Dermis blood vessel endothelial cell (primary cell): ENCODE measurements at regions not wholly inside any gene's neighbourhood (a gene's known extent, or its start where the extent isn't known, plus 50 kb on each side); places are given as distances from the start of the nearest gene placed in this dataset.

Experiments used
- DNase-seq: peaks from one replicate; pipeline ENCODE4 v3.0.0; 2010

DNA sequence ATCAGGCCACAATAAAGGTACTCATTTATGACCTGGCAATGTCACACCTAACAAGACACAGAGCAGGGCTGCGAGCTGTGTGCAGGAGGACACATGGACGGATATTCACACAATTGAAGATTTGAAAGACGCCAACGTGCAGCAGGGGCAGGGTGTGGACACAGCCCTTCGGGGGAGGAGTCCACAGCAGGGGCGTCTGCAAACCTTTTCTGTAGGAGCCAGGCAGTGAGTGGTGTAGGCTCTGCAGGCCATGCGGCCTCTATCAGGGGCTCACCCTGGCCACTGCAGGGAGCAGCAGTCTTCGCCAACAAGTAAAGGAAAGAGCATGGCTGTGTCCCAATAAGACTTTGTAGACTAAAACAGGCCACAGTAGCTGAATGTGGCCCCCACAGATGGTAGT, 125.7 kb upstream of the SNTG2 start:
- DNase-seq = no peak

DNA sequence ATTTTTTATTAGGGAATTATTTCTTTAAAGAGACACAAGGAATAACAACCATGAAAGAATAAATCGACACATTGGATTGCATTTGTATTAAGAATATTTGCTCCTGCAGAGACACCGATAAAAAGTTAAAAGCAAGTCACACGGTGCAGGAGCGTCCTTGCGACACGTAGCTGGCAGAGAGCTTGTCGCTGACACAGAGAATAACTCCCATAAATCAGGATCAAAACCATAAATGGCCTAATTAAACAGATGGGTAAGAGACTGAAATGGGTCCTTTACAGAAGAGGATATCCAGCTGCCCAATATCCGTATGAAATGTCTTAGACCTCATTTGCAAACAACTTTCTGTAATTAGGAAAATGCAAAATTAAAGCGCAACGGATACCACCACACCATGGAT, 126.1 kb upstream of the SNTG2 start:
- no peak for DNase-seq

DNA sequence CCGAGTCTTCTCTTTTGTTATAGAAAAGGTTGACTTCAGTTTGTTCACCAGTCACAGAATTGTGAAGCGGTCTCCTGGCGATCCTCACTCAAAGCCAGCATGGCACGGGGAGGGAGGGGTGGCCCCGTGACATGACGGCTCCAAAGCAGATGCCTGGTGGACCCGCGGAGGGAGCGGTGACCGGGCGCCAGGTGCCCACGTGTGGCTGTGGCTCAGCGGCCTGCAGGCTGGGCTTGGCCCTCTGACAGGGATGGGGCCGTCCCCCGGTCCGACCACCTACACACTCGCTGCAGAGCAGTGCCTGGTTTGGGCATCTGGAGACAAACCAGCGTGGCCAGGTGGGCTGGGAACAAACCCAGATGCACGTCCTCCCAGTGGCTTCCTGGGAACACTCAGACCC, 129.1 kb upstream of the SNTG2 start:
- no peak for DNase-seq

DNA sequence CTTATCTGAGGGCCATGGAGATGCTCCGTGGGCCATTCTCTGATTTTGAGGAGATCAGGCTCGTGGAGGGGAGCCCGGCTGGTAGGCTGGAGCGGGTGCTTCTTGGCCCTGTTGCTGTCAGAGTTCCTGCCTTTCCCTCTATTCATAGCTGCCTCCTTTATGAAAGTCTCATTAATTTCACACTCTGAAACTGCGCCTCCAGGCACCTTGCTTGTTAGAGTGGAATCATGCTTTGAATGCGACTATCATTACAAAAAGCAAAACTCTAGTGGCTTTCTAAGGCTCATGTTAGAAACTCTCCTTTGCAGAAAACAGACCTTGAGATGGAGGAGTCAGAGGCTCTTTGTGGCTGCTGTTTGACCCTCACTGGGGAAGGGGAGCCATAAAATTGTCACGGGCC, 131.0 kb upstream of the SNTG2 start:
- DNase-seq = no peak

DNA sequence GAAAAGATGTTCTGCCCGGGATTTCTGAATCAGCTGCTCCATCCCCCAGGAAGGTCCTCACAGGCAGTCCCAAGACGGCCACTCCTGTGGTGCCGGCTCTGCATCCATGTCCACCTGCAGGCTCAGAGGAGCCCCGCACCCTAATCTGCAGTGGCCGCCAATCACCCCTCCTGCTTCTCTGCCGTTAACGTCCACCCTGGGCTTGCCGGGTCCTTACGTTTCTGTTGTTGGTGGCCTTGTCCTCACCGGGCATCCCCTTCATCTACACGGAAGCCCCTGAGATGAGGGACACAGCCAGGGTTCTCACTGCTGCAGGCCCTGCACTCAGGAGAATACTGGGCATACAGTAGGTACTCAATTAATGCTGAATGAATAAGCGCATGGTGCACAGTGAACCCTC, 131.5 kb upstream of the SNTG2 start:
- DNase-seq = no peak

DNA sequence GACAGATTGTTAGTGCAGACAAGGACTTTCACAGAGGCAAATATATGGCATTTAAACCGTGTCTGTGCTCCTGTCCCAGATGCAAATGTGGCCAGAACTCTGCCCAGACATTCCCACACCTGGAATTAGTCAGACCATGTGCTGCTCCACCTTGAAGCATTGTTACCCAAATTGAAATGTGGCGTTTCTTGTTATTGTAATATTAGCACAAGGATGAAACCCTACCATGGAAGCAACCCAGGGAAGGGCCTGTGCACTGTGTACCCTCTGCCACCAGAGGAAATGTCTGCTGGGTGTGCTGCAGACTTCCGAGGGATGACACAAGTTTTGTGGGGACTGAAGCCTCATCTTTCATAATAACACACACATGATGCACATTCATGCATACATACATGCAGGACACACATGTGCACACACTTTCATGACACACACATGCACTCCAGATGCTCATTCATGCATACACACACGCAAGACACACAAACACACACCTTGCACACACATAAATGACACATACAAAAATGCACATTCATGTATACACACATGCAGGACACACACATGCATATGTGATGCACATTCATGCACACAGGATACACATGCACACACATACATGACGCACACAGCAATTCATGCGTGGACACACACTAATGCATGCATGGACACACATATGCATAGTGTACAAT, 133.2 kb upstream of the SNTG2 start:
- DNase-seq = no peak

DNA sequence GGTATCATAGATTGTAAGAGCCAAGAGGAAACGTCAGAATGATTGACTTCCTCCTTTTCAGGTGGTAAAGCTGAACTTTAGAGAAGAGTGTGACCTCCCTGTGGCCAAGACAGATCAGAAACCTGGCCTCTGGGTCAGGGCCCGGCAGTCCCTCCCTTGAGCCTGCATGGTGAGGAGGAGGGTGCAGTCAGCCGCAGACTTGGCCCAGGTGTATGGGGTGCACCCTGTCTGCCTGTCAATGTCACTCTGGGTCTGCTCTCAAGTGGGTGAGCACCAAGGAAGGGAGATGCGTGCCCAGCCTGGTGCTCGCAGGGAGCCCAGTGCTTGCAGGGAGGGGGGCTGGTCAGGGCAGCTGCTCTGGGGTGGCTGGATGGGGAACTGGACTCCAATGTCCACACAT, 134.4 kb upstream of the SNTG2 start:
- DNase-seq = no peak

DNA sequence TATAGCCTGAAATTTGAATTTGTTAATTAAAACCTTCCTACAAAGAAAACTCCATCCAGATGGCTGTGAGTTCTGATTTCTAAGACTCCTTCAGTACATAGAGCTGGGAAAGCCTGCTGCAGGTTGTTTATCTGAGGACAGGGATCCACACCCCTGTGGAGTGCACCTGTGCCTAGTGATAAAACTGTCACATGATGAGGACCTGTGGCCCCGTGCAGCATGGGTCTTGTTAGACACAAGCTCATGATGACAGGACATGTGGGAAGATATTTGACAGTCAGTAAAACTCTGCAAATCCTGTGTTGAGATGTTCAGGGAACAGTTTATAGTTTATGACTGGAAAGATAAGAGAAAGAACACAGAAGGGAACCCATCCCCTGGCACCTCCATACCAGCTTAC, 133.2 kb upstream of the TMEM18 start:
- no peak for DNase-seq

DNA sequence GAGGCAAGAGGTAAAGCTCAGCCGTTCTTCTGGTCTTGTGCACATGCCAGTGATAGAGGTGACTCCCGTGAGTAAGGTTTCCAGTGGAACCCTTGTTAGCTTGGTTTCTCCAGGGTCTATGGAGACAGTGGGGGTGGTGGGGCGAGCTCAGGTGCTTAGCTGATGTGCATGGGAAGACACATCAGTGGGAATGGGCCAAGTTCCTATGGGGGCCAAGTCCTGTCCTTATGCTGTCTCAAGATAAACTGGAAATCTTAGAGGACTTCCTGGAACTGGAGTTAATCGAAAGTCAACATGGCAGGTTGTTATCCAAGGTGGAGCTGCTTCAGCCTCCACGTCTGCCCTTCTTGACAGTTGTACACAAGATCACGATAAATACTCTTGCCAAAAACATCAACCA, 130.1 kb upstream of the TMEM18 start:
- no peak for DNase-seq

DNA sequence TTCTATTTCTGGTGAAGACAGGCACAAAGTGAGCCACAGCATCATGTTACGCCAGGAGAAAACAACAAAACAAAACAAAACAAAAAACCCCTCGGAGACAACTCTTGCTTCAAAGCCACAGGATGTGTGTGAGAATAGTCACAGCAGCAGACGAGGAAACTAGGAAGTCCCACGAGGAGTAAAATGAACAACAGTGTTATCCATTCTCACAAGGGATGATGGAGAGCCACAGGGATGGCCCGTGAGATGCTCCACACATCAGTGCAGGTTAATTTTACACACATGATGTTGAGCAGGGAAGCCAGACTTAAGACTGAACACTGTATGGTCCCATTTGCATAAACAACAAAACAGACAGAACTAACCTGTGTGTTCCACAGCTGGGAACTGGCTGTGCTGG, 128.5 kb upstream of the TMEM18 start:
- no peak for DNase-seq

DNA sequence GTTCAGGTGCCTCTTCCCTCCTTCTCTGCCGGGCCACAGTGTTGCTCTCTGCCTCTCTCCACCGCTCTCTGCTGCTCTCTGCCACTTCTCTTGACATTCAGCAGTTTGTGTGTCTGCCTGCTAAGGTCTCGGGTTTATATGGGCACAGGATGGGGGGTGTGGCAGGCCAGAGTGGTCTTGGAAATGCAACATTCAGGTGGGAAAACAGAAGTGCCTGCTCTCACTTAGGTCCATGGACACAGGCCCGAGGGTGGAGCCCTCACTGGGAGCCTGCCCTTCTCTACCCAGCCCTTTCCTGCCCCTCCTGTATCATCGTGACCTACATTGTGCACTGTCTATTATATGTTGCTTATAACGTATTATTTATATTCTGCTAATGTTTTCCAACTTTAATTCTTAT, 120.8 kb upstream of the TMEM18 start:
- DNase-seq = no peak

DNA sequence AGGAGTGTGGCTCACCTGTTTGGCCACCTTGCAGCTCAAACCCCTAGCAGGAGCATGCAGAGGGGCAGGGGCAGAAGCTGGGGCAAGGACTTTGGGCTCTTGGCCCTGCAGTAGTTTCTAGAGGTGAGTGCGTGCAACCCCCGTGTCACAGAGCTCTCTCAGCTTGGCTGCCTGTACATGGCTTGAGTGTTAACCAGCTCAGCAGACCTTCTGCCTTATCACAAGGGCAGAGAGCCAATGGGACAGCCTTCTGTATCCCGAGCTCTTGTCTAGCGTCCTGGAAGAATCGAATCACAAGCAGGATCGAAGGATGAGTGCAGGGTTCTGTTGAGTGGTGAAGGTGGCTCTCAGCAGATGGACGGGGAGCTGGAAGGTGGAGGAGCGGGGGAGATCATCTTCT, 120.3 kb upstream of the TMEM18 start:
- no peak for DNase-seq

DNA sequence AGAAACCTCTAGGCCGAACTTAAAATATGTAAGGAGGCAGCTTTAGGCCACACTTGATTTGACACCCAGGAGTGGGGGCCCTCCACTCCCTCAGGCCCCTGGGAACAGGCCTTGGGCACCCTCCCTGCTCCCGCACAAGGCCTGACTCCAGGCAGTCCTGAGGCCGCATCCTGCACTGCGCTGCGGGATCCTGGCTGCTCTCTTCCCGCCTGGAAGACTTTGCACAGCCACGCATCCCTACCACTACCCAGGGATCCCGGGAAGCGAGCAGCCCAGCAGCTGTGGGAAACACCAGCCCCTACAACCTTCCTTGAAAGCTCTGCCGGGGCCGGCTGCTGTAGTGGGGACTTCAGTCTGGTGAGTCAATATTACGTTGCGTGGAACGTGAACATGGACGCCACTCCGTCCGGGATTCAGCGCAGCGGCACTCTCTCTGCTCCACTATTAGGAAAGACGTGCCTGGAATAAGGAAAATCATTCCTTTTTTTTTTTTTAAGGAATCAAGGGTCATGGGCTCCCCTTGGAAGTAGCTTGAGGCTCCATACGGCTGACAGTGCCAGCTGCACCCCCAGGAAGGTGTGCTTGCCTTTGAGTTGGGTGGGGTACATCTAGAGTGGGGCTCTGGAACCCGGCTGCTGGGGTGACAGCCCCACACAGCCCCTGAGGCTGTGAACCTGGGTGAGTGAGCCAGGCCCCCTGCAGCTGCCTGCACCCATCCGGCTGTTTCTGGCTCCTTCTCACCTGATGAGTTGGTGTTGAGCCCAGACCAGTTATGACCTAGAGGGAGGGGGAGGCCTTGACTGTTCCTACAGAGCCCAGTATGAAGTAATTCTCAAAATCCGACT, 119.2 kb upstream of the TMEM18 start:
- no peak for DNase-seq

DNA sequence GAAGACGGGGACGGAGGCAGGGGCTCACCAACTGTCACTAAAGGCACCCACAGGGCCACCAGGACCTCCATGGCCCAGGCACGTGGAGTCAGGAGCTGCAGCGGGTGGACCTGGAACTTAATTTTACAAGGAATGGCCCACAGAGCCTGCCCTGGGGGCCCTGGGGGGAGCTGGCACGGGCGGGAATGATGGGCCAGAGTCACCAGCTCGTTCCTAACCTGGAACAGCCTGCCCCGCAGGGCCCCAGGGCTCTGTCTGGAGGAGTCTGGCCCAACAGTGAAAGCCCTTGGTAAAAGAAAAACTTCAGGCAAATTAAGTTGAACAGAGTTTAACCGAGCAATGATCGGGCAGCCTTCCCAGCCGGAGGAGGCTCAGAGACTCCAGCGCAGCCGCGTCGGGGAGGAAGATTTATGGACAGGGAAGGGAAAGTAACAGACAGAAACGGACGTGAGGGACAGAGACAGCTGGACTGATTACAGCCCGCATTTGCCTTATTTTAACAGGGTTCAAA, 118.4 kb upstream of the TMEM18 start:
- DNase-seq = no peak

DNA sequence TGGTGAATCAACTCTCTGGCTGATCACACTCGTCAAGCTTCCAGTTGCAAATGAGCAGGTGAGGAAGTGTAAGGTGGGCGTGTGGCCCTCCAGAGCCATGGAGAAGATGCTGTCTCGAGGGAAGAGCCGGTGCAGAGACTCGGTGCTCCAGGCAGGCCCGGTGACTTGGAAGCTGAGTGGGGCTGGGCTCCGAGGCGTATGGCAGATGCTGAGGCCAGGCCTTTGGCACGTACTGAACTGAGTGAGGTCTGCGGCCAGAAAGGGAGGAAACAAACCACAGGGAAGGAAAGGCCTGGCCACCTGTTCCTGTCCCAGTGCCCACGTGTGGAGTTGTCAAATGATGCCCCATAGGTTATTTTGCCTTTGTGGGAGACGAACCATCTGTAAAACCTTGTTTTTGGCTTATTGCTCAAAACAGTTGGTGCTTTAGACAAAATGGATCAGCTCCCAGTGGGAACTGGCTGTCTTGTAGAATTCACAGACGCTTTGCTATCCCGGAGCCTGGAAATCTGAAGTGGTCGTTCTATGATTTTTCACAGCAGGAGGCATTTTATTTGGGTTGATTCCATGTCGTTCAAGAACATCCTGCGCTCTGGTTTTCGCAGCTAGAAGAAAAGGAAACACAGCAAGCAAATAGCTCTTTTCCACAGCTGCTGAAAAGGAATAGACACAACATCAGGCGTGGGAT, 117.5 kb upstream of the TMEM18 start:
- DNase-seq = no peak

DNA sequence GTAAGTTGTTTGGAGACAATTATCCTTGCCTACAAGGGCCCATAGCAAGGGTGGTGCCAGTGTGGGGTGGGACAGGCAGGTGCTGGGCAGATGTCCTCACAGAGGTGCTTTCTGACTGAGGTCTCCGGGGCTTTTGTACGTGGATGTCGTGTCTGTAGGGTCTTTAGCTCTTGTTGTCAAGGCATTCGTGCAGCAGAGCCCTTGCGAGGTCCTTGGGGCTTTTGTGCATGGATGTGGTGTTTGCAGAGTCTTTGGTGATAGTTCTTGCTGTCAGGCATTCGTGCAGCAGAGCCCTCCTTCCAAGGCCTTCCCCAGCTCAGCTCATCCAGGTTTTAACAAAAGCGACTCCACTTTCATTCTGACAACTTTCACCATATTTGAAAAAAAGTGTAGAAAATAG, 116.0 kb upstream of the TMEM18 start:
- DNase-seq = no peak

DNA sequence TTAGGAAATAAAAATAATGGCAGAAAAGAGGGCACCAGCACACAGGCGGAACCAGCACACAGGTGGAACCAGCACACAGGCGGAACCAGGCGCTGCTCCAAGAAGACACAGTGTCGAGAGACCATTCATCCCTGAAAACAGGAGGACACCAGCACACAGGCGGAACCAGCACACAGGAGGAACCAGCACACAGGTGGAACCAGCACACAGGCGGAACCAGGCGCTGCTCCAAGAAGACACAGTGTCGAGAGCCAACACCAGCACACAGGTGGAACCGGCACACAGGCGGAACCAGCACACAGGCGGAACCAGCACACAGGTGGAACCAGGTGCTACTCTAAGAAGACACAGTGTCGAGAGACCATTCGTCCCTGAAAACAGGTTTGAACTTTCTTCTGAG, 115.5 kb upstream of the TMEM18 start:
- no peak for DNase-seq

DNA sequence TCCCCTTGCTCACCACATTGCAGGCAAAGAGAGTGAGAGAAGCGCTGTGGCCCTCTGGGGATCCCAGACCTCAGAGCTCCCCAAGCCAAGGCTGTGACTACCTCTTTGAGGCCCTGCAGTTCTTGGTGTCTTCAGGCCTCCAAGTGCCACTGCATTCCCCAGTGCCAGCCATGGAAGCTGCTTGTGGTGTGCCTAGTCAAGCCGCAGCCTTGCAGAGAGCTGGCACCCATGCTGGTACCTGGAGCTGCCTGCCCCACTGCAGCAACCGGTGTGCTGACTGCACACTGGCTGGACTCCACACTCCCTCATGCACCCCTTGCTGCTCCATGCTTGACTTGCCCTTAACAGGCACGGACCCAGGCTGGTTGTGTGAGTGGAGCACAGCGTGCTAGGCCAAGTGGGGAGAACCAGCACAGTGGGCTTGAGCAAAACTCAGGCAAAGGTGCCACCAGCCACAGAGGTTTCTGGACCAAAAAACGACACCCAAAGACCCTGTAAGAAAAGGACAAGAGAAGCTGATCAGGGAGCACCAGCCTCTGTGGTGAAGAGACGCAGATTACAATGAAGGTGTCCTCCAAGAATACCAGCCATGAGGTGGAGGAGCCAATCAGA, 113.5 kb upstream of the TMEM18 start:
- no peak for DNase-seq

DNA sequence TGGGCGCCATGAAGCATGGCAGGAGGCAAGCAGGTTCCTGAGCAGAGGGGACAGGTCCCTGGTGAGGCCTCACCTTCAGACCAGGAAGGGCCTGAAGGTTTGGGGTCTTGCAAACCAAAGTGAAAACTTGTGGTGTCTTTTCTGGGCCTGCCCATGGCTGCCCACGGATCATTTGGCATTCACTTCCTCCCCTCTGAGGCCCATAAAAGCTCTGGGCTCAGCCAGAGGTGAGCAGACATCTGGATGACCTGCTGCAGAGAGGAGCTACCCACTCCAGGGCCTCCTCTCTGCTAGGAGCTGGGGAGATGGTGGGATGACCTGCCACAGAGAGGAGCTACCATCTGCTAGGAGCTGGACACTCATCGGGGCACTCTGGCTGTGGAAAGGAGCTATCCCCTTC, 112.9 kb upstream of the TMEM18 start:
- DNase-seq = no peak

DNA sequence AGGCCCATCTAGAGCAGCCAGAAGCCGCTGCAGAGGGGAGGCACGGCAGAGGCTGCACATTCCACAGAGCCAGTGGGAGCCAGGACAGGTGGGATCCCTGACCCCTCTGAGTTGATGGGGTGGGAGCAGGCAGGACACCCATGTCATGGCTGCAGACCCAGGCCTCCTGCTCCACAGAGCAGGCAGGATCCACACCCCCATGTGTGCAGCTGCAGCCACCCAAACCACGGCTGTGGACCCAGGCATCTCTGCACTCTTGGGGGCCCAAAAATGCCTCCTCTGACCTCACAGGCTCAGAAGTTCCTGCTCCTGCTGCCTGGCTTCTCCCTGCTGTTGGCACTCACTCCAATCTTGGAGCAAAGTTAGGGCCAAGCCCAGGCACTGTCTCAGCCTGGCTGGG, 112.3 kb upstream of the TMEM18 start:
- no peak for DNase-seq

DNA sequence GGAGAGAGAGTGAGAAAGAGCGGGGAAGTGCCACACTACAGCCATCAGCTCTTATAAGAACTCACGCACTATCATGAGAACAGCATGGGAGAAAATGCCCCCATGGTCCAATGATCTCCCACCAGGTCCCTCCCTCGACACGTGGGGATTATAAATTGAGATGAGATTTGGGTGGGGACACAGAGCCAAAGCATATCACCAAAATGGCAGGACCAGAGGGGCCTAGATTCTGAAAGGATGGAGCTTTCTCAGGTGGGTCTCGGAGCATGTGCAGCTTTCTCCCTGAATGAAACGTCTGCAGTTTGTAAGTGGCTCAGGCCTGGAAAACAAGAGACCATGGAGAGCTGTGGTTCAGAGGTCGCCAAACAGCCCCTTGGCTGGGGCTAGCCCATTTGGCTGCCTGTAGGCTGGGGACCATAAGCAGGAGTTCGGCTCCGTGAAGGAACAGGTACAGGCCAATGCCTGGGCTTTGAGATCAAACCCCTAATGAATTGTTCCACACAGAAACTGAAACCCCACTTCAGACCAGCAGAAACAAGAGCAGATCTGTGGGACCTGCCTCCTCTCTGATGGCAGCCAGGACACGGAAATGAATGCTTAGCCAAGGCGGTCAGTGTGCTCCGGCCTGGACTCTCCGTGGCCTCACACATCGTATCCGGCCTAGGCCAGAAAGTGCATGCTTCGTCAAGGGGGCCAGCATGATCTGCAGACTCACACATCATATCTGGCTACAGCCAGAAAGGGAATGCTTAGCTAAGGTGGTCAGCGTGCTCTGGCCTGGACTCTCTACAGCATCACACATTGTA, 111.2 kb upstream of the TMEM18 start:
- no peak for DNase-seq

DNA sequence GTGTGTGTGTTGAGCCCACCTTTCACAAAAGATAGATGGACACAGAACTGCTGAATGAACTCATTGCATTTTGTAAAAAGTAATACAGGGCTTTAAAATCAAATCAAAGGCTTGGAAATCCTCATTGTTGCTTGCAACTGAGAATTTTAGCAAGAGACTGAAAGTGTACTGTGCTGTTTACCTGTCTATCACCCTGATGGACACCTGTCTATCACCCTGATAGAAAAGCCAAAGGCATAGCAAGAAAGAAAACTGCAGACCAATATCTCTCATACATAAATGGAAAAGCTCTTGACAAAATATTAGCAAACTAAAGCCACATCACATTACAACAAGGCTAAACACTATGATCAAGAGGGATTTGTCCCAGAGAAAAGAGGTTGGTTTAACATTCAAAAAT, 107.5 kb upstream of the TMEM18 start:
- no peak for DNase-seq
